ENCODE measurements at regions not wholly inside any gene's neighbourhood (a gene's known extent, or its start where the extent isn't known, plus 50 kb on each side); places are given as distances from the start of the nearest gene placed in this dataset.

- H3K27me3 Mint-ChIP-seq = no peaks in the 10 kb centered on the region
- CTCF ChIA-PET = interaction anchor here (1.2 kb wide), 1 partner anchor 12 kb away, joined by 6 read pairs; no protein-coding TSS in a partner anchor
- H3K9me3 Mint-ChIP-seq (ENCODE audit: insufficient read depth) = no peaks in the 10 kb centered on the region
- H3K4me1 Mint-ChIP-seq = no peaks in the 10 kb centered on the region
- ATAC-seq (ENCODE audit: low read depth) (no peak), DNase-seq (no peak)
- no peaks in the 10 kb centered on the region for H4K20me1 ChIP-seq (ENCODE audit: control insufficient read depth, insufficient read depth, low read length, poor library complexity, severe bottlenecking)
- no peak overlapping the region for H3K27ac Mint-ChIP-seq
- 56% methylated on average over 8 of the region's 9 CpGs for WGBS (ENCODE audit: insufficient coverage)
- no peak overlapping the region for H2AFZ ChIP-seq (ENCODE audit: insufficient read depth, low read depth, low read length, poor library complexity, severe bottlenecking)
- no peak overlapping the region for H3K4me3 ChIP-seq (ENCODE audit: control extremely low read depth in 1 of 5, extremely low read depth in 1 of 5, insufficient read depth in 1 of 5, low read depth in 2 of 5, low read length in 4 of 5)
- POLR2A ChIA-PET = no interaction called here
- intact Hi-C loops (cut with micrococcal nuclease) = no loop called here
- H3K4me3 Mint-ChIP-seq = no peak overlapping the region
- H3K79me2 ChIP-seq (ENCODE audit: control insufficient read depth, insufficient read depth, low read length) = no peaks in the 10 kb centered on the region
- no peak for TF ChIP-seq CTCF (IDR thresholded peaks at IDR 0.05)
- no peak for TF ChIP-seq EZH2 (IDR thresholded peaks at IDR 0.05; ENCODE audit: borderline replicate concordance, insufficient read depth, low read depth, low read length, poor library complexity, severe bottlenecking)
- H3K9me3 ChIP-seq (ENCODE audit: control extremely low read depth in 1 of 3, control insufficient read depth in 2 of 3, insufficient read depth in 1 of 3, low read length in 2 of 3) = peaks cover 0 to 9% (median 0%) of the 10 kb centered on the region in 3 donors
- no peaks in the 10 kb centered on the region for H3K27me3 ChIP-seq (replicated peaks in 1 of 4; ENCODE audit: control extremely low read depth in 1 of 4, control insufficient read depth in 3 of 4, insufficient read depth in 4 of 4, low read length in 3 of 4)
- no peak overlapping the region for H3K9ac ChIP-seq (ENCODE audit: low read length)
- H3K4me2 ChIP-seq (replicated peaks; ENCODE audit: low read depth, low read length, poor library complexity, severe bottlenecking) = no peak overlapping the region
- H3K36me3 ChIP-seq (replicated peaks in 1 of 2; ENCODE audit: control extremely low read depth in 1 of 2, control insufficient read depth in 1 of 2, extremely low read depth in 1 of 2, insufficient read depth in 2 of 2, low read length in 1 of 2) = no peaks in the 10 kb centered on the region
- no peak overlapping the region for H3K27ac ChIP-seq (ENCODE audit: low read length in 2 of 2)
- no peaks in the 10 kb centered on the region for H3K4me1 ChIP-seq (ENCODE audit: control insufficient read depth in 2 of 2, insufficient read depth in 2 of 2, low read length in 2 of 2)
Measured at GRCh38 chr10:2120746-2121145, 383.4 kb upstream of the ADARB2 start.

GRCh38 chr10:2119316-2119715 is 382.0 kb upstream of the ADARB2 start:
- peaks cover 0 to 9% (median 0%) of the 10 kb centered on the region in 3 donors for H3K9me3 ChIP-seq (ENCODE audit: control extremely low read depth in 1 of 3, control insufficient read depth in 2 of 3, insufficient read depth in 1 of 3, low read length in 2 of 3)
- 84% methylated on average over 6 of the region's 6 CpGs for WGBS (ENCODE audit: insufficient coverage)
- H4K20me1 ChIP-seq (ENCODE audit: control insufficient read depth, insufficient read depth, low read length, poor library complexity, severe bottlenecking) = no peaks in the 10 kb centered on the region
- H3K27ac Mint-ChIP-seq = no peak overlapping the region
- no peaks in the 10 kb centered on the region for H3K9me3 Mint-ChIP-seq (ENCODE audit: insufficient read depth)
- no peak overlapping the region for H3K27ac ChIP-seq (ENCODE audit: low read length in 2 of 2)
- TF ChIP-seq CTCF (IDR thresholded peaks at IDR 0.05) = no peak
- TF ChIP-seq EZH2 (IDR thresholded peaks at IDR 0.05; ENCODE audit: borderline replicate concordance, insufficient read depth, low read depth, low read length, poor library complexity, severe bottlenecking) = no peak
- no peaks in the 10 kb centered on the region for H3K27me3 ChIP-seq (replicated peaks in 1 of 4; ENCODE audit: control extremely low read depth in 1 of 4, control insufficient read depth in 3 of 4, insufficient read depth in 4 of 4, low read length in 3 of 4)
- H3K36me3 ChIP-seq (replicated peaks in 1 of 2; ENCODE audit: control extremely low read depth in 1 of 2, control insufficient read depth in 1 of 2, extremely low read depth in 1 of 2, insufficient read depth in 2 of 2, low read length in 1 of 2) = no peaks in the 10 kb centered on the region
- no peaks in the 10 kb centered on the region for H3K27me3 Mint-ChIP-seq
- intact Hi-C loops (cut with micrococcal nuclease) = no loop called here
- no peak overlapping the region for H3K9ac ChIP-seq (ENCODE audit: low read length)
- no peaks in the 10 kb centered on the region for H3K4me1 Mint-ChIP-seq
- DNase-seq (no peak), ATAC-seq (ENCODE audit: low read depth) (no peak)
- POLR2A ChIA-PET = no interaction called here
- H3K4me2 ChIP-seq (replicated peaks; ENCODE audit: low read depth, low read length, poor library complexity, severe bottlenecking) = no peak overlapping the region
- H3K4me3 Mint-ChIP-seq = no peak overlapping the region
- no peaks in the 10 kb centered on the region for H3K4me1 ChIP-seq (ENCODE audit: control insufficient read depth in 2 of 2, insufficient read depth in 2 of 2, low read length in 2 of 2)
- no peak overlapping the region for H3K4me3 ChIP-seq (ENCODE audit: control extremely low read depth in 1 of 5, extremely low read depth in 1 of 5, insufficient read depth in 1 of 5, low read depth in 2 of 5, low read length in 4 of 5)
- CTCF ChIA-PET = no interaction called here
- H3K79me2 ChIP-seq (ENCODE audit: control insufficient read depth, insufficient read depth, low read length) = no peaks in the 10 kb centered on the region
- H2AFZ ChIP-seq (ENCODE audit: insufficient read depth, low read depth, low read length, poor library complexity, severe bottlenecking) = no peak overlapping the region

Measured in B cell (primary cell).